OCI-LY7 (cell line): ENCODE measurements at regions not wholly inside any gene's neighbourhood (a gene's known extent, or its start where the extent isn't known, plus 50 kb on each side); places are given as distances from the start of the nearest gene placed in this dataset.
A peak's percentile ranks its signal among the peaks of the same experiment; 100 is the strongest.

Experiments used
- BruUV-seq: library from RNA; stranded (reverse); fragments of 400-500 nt; replicated peaks from 2 replicates; lab custom pipeline; 2021; lab: Mats Ljungman, UMichigan
- CTCF ChIA-PET: fragments of 300-600 bp; sonication (Branson Sonifier 250); formaldehyde crosslinking; loops from one replicate; lab custom pipeline; 2022; ENCODE audit warnings: antibody characterized with exemption; ENCODE audit not compliant: unreplicated experiment; lab: Charles Lee
- POLR2A ChIA-PET: fragments of 300-600 bp; sonication (Branson Sonifier 250); formaldehyde crosslinking; loops from one replicate; lab custom pipeline; 2022; ENCODE audit warnings: antibody characterized with exemption; lab: Charles Lee
- DNase-seq: peaks from one replicate; pipeline ENCODE4 v3.0.0-alpha.2; 2015; ENCODE audit warnings: low spot score
- H2AFZ ChIP-seq: fragments of 200-600 bp; sonication (generic), shearing (Covaris generic); 2 replicates; pipeline ENCODE4 v1.6.1; 2014; ENCODE audit warnings: mild to moderate bottlenecking, antibody characterized with exemption, low read length, moderate library complexity
- H3K27ac ChIP-seq: fragments of 200-600 bp; sonication (generic); 2 replicates; pipeline ENCODE4 v1.5.1; 2014; ENCODE audit warnings: mixed run types, low read depth, mild to moderate bottlenecking, moderate library complexity, low read length, inconsistent platforms; ENCODE audit not compliant: poor library complexity, severe bottlenecking
- H3K36me3 ChIP-seq: fragments of 200-600 bp; sonication (generic); 2 replicates; pipeline ENCODE4 v1.6.1; 2014; ENCODE audit warnings: mild to moderate bottlenecking, antibody characterized with exemption, low read length, moderate library complexity, mixed read lengths; ENCODE audit not compliant: insufficient read depth
- H3K4me1 ChIP-seq: fragments of 200-600 bp; sonication (generic); 2 replicates; pipeline ENCODE4 v1.5.1; 2014; ENCODE audit warnings: mild to moderate bottlenecking, low read length; ENCODE audit not compliant: insufficient read depth, poor library complexity, severe bottlenecking
- H3K4me2 ChIP-seq: fragments of 200-600 bp; sonication (generic); 2 replicates; pipeline ENCODE4 v1.6.1; 2014; ENCODE audit warnings: mild to moderate bottlenecking, low read length
- H3K4me3 ChIP-seq: fragments of 200-600 bp; sonication (generic); 2 replicates; pipeline ENCODE4 v1.5.1; 2014; ENCODE audit warnings: mild to moderate bottlenecking, low read depth, low read length; ENCODE audit not compliant: poor library complexity, severe bottlenecking
- H3K79me2 ChIP-seq: fragments of 200-600 bp; sonication (generic); 2 replicates; pipeline ENCODE4 v1.6.1; 2016; ENCODE audit warnings: low read depth, mild to moderate bottlenecking, low read length, moderate library complexity, mixed read lengths; ENCODE audit not compliant: insufficient read depth
- H3K9me2 ChIP-seq: fragments of 200-600 bp; sonication (generic); 2 replicates; pipeline ENCODE4 v1.6.1; 2016; ENCODE audit warnings: mild to moderate bottlenecking, low read length, mixed read lengths; ENCODE audit not compliant: insufficient read depth
- H3K9me3 ChIP-seq: fragments of 200-600 bp; sonication (generic); 2 replicates; pipeline ENCODE4 v1.6.1; 2014; ENCODE audit warnings: mild to moderate bottlenecking, mixed run types, low read length, mixed read lengths
- H4K20me1 ChIP-seq: fragments of 200-600 bp; sonication (generic); 2 replicates; pipeline ENCODE4 v1.6.1; 2014; ENCODE audit warnings: mild to moderate bottlenecking, antibody characterized with exemption, low read length, moderate library complexity, mixed read lengths; ENCODE audit not compliant: insufficient read depth
- CTCF ChIP-seq: fragments of 200-600 bp; sonication (generic); conservative IDR thresholded peaks from 2 replicates; pipeline ENCODE4 v1.5.1; 2014; ENCODE audit warnings: mild to moderate bottlenecking, antibody characterized with exemption, low read length, moderate library complexity, mixed read lengths
- EZH2phosphoT487 ChIP-seq: fragments of 200-600 bp; sonication (generic); IDR thresholded peaks from 2 replicates; pipeline ENCODE4 v1.6.1; 2018; ENCODE audit warnings: low read depth, borderline replicate concordance, mild to moderate bottlenecking, mixed run types, antibody characterized with exemption, low read length, moderate library complexity, mixed read lengths
- intact Hi-C: fragments of 100-400 bp; cut with micrococcal nuclease; formaldehyde crosslinking; loops from one replicate; pipeline ENCODE4 v1.10.0; 2022; ENCODE audit not compliant: unreplicated experiment

GRCh38 chr4:170420255-170420693, 330.5 kb upstream of the AADAT start:
- no peaks in the 10 kb centered on the region for H3K9me3 ChIP-seq
- intact Hi-C loops = no loop called here
- TF ChIP-seq EZH2phosphoT487 = no peak
- no peak for TF ChIP-seq CTCF
- H3K4me2 ChIP-seq = 0 out of 2 replicates have a peak overlapping the region, but pooled peaks have one; percentile 3
- no peak overlapping the region for H3K4me3 ChIP-seq
- no peak overlapping the region for H2AFZ ChIP-seq
- DNase-seq = peak; percentile 5
- no TSS peak for BruUV-seq
- no peaks in the 10 kb centered on the region for H3K79me2 ChIP-seq
- H3K36me3 ChIP-seq = no peaks in the 10 kb centered on the region
- no peaks in the 10 kb centered on the region for H3K4me1 ChIP-seq
- POLR2A ChIA-PET = no interaction called here
- H4K20me1 ChIP-seq = no peaks in the 10 kb centered on the region
- CTCF ChIA-PET = no interaction called here
- H3K27ac ChIP-seq = no peak overlapping the region
- H3K9me2 ChIP-seq = no peaks in the 10 kb centered on the region; the same call in 1 of the 2 replicates

GRCh38 chr4:170414961-170415360, 325.2 kb upstream of the AADAT start:
- intact Hi-C loops = no loop called here
- Histone ChIP-seq H3K4me1 (no peaks in the 10 kb centered on the region), H3K4me2 (no peak overlapping the region), H2AFZ (no peak overlapping the region), H3K36me3 (no peaks in the 10 kb centered on the region), H3K79me2 (no peaks in the 10 kb centered on the region), H3K4me3 (no peak overlapping the region), H3K27ac (no peak overlapping the region), H3K9me2 (no peaks in the 10 kb centered on the region), H3K9me3 (no peaks in the 10 kb centered on the region), H4K20me1 (no peaks in the 10 kb centered on the region)
- BruUV-seq = no TSS peak
- DNase-seq = no peak
- ChIA-PET CTCF (no interaction called here), POLR2A (no interaction called here)
- TF ChIP-seq EZH2phosphoT487 = no peak
- TF ChIP-seq CTCF = no peak

- BruUV-seq = no TSS peak
- DNase-seq = no peak
- intact Hi-C loops = no loop called here
- no peak overlapping the region for H2AFZ ChIP-seq
- ChIA-PET CTCF (no interaction called here), POLR2A (no interaction called here)
- H3K4me1 ChIP-seq = no peaks in the 10 kb centered on the region
- H3K9me2 ChIP-seq = no peaks in the 10 kb centered on the region
- H3K27ac ChIP-seq = no peak overlapping the region
- H3K4me3 ChIP-seq = no peak overlapping the region
- no peaks in the 10 kb centered on the region for H3K36me3 ChIP-seq
- TF ChIP-seq EZH2phosphoT487 (no peak), CTCF (no peak)
- H4K20me1 ChIP-seq = no peaks in the 10 kb centered on the region
- H3K79me2 ChIP-seq = no peaks in the 10 kb centered on the region
- H3K4me2 ChIP-seq = no peak overlapping the region
- no peaks in the 10 kb centered on the region for H3K9me3 ChIP-seq
Observed at GRCh38 chr4:170414360-170414759, 324.6 kb upstream of the AADAT start.
